GM12865 (cell line): ENCODE measurements at regions not wholly inside any gene's neighbourhood (a gene's known extent, or its start where the extent isn't known, plus 50 kb on each side); places are given as distances from the start of the nearest gene placed in this dataset.

ENCODE experiments used
- DNase-seq: peaks from one replicate; pipeline ENCODE4 v3.0.0; 2010; ENCODE audit warnings: low read depth
- H3K4me3 ChIP-seq: 2 replicates; pipeline ENCODE4 v1.5.1; 2011; ENCODE audit warnings: mild to moderate bottlenecking, low read depth, low read length, control low read depth
- TF ChIP-seq, protein P1 (sequence below): IDR thresholded peaks from 2 replicates; pipeline ENCODE4 v1.5.1; 2011; ENCODE audit warnings: low read length, control low read depth, low read depth, inconsistent platforms; ENCODE audit not compliant: insufficient read depth; ENCODE audit errors: missing control alignments

- no peak overlapping the region for H3K4me3 ChIP-seq
- TF ChIP-seq, protein P1, sequence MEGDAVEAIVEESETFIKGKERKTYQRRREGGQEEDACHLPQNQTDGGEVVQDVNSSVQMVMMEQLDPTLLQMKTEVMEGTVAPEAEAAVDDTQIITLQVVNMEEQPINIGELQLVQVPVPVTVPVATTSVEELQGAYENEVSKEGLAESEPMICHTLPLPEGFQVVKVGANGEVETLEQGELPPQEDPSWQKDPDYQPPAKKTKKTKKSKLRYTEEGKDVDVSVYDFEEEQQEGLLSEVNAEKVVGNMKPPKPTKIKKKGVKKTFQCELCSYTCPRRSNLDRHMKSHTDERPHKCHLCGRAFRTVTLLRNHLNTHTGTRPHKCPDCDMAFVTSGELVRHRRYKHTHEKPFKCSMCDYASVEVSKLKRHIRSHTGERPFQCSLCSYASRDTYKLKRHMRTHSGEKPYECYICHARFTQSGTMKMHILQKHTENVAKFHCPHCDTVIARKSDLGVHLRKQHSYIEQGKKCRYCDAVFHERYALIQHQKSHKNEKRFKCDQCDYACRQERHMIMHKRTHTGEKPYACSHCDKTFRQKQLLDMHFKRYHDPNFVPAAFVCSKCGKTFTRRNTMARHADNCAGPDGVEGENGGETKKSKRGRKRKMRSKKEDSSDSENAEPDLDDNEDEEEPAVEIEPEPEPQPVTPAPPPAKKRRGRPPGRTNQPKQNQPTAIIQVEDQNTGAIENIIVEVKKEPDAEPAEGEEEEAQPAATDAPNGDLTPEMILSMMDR = no peak
- DNase-seq = no peak
These were observed 641.3 kb downstream of the KCNJ2 start for GRCh38 chr17:70810609-70811008.

- DNase-seq = no peak
- TF ChIP-seq, protein P1 = no peak
- no peak overlapping the region for H3K4me3 ChIP-seq
These were observed 644.1 kb downstream of the KCNJ2 start for GRCh38 chr17:70813355-70813930.

DNA sequence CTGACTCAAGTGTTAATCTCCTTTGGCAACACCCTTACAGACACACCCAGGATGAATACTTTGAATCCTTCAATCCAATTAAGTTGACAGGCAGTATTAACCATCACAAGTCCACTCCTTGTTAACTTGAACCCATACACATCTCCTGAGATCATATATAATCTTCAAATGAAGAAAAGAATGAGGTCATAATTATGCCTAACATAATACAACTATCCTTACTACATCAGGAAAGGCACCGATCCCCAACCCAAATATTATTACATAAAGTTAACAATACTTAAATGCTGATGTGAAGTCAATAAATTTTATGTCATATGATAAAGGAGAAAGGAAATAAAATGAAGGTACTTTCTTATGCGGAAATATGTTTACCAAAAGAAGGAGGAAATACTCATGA is 649.9 kb downstream of the KCNJ2 start:
- no peak for DNase-seq
- no peak overlapping the region for H3K4me3 ChIP-seq
- TF ChIP-seq, protein P1 = no peak

- no peak for DNase-seq
- no peak overlapping the region for H3K4me3 ChIP-seq
- TF ChIP-seq, protein P1 = no peak
These were observed 650.9 kb downstream of the KCNJ2 start for GRCh38 chr17:70820276-70820675.

DNA sequence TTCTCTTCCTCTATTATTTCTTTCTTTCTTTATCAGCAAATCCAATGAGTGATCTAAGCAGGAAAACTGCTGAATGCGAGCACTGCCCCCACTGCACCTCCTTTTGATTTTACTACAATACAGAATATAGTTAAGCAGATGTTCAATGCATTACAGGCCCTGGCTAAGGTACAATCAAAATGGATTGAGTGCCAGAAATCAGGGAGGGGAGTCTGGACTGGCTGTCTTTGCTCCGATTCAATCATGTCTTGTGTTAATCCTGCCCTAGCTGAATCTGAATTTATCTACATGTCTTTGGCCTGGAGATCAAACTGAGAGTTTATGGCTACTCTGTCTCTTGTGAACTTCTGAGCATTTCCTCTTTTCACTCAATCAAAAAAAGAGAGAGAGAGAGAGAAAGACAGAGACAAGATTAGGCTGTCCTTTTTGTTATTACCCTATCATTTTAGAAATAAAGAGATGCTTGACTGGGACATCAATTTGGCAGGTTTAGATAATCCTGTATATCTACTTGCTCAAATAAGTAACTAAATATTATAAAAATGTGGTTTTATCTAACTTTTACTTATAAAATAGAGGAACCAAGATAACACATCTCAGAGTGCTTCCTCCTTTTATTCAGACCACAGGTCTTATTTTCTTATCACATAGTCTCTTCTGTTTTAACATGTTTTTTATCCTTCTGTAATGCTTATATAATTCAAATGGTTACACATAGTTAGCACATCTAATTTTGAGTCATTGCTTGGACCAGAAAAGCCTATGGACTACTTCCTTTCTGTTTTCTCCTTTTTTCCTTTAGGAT is 656.2 kb downstream of the KCNJ2 start:
- no peak for DNase-seq
- TF ChIP-seq, protein P1 = no peak
- no peak overlapping the region for H3K4me3 ChIP-seq

GRCh38 chr17:70829876-70830275 is 660.5 kb downstream of the KCNJ2 start:
- DNase-seq = no peak
- TF ChIP-seq, protein P1 = no peak
- no peak overlapping the region for H3K4me3 ChIP-seq
